ENCODE measurements at regions not wholly inside any gene's neighbourhood (a gene's known extent, or its start where the extent isn't known, plus 50 kb on each side); places are given as distances from the start of the nearest gene placed in this dataset.

DNA sequence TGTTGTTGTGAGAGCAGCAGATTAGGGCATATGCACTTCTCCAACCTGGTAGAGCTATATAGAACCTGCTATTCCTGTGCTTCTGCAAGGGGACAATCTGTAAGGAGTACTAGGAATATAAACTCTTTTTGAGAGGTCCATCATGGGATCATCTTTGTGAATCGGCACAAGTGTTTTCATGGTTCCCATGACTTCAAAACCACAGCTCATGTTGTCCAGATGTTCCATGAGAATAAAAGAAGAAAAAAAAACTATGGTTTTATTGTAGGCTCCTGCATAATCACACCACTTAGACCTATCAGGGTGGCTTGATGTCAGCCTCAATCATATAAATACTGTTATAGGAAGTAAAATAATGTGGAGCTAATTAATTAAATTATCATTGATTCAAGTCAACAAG, 311.4 kb upstream of the ATP2B1 start:
- Mint-ChIP-seq H3K9me3 (peaks cover 3% of the 10 kb centered on the region), H3K4me3 (no peak overlapping the region), H3K36me3 (no peaks in the 10 kb centered on the region), H3K4me1 (ENCODE audit: unreplicated experiment) (no peaks in the 10 kb centered on the region), H3K27me3 (no peaks in the 10 kb centered on the region), H3K27ac (no peak overlapping the region)
- DNase-seq (ENCODE audit: extremely low spot score, unreplicated experiment) = no peak
- TF ChIP-seq, protein P1, sequence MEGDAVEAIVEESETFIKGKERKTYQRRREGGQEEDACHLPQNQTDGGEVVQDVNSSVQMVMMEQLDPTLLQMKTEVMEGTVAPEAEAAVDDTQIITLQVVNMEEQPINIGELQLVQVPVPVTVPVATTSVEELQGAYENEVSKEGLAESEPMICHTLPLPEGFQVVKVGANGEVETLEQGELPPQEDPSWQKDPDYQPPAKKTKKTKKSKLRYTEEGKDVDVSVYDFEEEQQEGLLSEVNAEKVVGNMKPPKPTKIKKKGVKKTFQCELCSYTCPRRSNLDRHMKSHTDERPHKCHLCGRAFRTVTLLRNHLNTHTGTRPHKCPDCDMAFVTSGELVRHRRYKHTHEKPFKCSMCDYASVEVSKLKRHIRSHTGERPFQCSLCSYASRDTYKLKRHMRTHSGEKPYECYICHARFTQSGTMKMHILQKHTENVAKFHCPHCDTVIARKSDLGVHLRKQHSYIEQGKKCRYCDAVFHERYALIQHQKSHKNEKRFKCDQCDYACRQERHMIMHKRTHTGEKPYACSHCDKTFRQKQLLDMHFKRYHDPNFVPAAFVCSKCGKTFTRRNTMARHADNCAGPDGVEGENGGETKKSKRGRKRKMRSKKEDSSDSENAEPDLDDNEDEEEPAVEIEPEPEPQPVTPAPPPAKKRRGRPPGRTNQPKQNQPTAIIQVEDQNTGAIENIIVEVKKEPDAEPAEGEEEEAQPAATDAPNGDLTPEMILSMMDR (conservative IDR thresholded peaks at IDR 0.05) = no peak

GRCh38 chr12:90017316-90017715, 308.7 kb upstream of the ATP2B1 start:
- DNase-seq (ENCODE audit: extremely low spot score, unreplicated experiment) = no peak
- TF ChIP-seq, protein P1 (conservative IDR thresholded peaks at IDR 0.05) = no peak
- Mint-ChIP-seq H3K27me3 (no peaks in the 10 kb centered on the region), H3K9me3 (no peaks in the 10 kb centered on the region), H3K4me1 (ENCODE audit: unreplicated experiment) (peaks cover 14% of the 10 kb centered on the region), H3K4me3 (no peak overlapping the region), H3K36me3 (no peaks in the 10 kb centered on the region), H3K27ac (no peak overlapping the region)

- DNase-seq (ENCODE audit: extremely low spot score, unreplicated experiment) = no peak
- Mint-ChIP-seq H3K27ac (no peak overlapping the region), H3K27me3 (no peaks in the 10 kb centered on the region), H3K36me3 (no peaks in the 10 kb centered on the region), H3K9me3 (no peaks in the 10 kb centered on the region), H3K4me1 (ENCODE audit: unreplicated experiment) (peaks cover 20% of the 10 kb centered on the region), H3K4me3 (no peak overlapping the region)
- TF ChIP-seq, protein P1 (conservative IDR thresholded peaks at IDR 0.05) = no peak
Observed at GRCh38 chr12:90015228-90015627, 306.6 kb upstream of the ATP2B1 start.

- Mint-ChIP-seq H3K27ac (no peak overlapping the region), H3K4me1 (ENCODE audit: unreplicated experiment) (peaks cover 20% of the 10 kb centered on the region)
Observed at GRCh38 chr12:90013409-90013808, 304.8 kb upstream of the ATP2B1 start.

DNA sequence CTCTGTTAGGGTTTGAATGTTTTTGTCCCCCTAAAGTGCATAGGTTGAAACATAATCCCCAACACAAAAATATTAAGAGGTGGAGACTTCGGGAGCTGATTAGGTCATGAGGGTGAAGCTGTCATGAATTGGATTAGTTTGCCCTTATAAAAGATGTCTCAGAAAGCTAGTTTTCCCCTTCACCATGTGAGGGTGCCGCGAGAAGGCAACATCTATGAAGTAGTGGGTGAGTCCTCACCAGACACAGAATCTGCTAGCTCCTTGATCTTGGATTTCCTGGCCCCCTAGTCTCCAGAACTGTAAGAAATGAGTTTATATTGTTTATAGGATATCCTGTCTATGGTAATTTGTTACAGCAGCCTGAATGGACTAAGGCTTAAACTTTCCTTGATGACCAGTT, 301.5 kb upstream of the ATP2B1 start:
- Mint-ChIP-seq H3K27ac (no peak overlapping the region), H3K4me1 (ENCODE audit: unreplicated experiment) (peaks cover 20% of the 10 kb centered on the region), H3K4me3 (no peak overlapping the region), H3K36me3 (no peaks in the 10 kb centered on the region), H3K9me3 (no peaks in the 10 kb centered on the region), H3K27me3 (no peaks in the 10 kb centered on the region)
- DNase-seq (ENCODE audit: extremely low spot score, unreplicated experiment) = no peak
- TF ChIP-seq, protein P1 (conservative IDR thresholded peaks at IDR 0.05) = peak; percentile 37

More at GRCh38 chr12:90013409-90013808, 304.8 kb upstream of the ATP2B1 start:
- TF ChIP-seq, protein P1 (conservative IDR thresholded peaks at IDR 0.05) = no peak
- Mint-ChIP-seq H3K9me3 (no peaks in the 10 kb centered on the region), H3K27me3 (no peaks in the 10 kb centered on the region), H3K4me3 (no peak overlapping the region), H3K36me3 (no peaks in the 10 kb centered on the region)
- DNase-seq (ENCODE audit: extremely low spot score, unreplicated experiment) = no peak

- TF ChIP-seq, protein P1 (conservative IDR thresholded peaks at IDR 0.05) = no peak
- Mint-ChIP-seq H3K27me3 (no peaks in the 10 kb centered on the region), H3K36me3 (no peaks in the 10 kb centered on the region), H3K4me3 (no peak overlapping the region), H3K27ac (no peak overlapping the region), H3K9me3 (no peaks in the 10 kb centered on the region), H3K4me1 (ENCODE audit: unreplicated experiment) (peaks cover 16% of the 10 kb centered on the region)
- no peak for DNase-seq (ENCODE audit: extremely low spot score, unreplicated experiment)
Observed at GRCh38 chr12:90008277-90008676, 299.6 kb upstream of the ATP2B1 start.
